Superior temporal gyrus (tissue), 1 donor: ENCODE measurements at regions not wholly inside any gene's neighbourhood (a gene's known extent, or its start where the extent isn't known, plus 50 kb on each side); places are given as distances from the start of the nearest gene placed in this dataset.
"Not testable (repeated sequence)": the region's sequence is repeated elsewhere in the genome, so short reads cannot be mapped to it uniquely, and the experiment has no call there.

Experiments used
- DNase-seq: peaks from one replicate; pipeline ENCODE4 v3.0.0-alpha.2; 2016; ENCODE audit errors: extremely low spot score

- DNase-seq: no peak
Observed at GRCh38 chr10:9898633-9899395, 1118.9 kb upstream of the CELF2 start.

- DNase-seq: no peak
Observed at GRCh38 chr10:9900751-9901150, 1116.9 kb upstream of the CELF2 start.

GRCh38 chr10:9901971-9902370 lies 1115.7 kb upstream of the CELF2 start:
- DNase-seq: no peak

GRCh38 chr10:9910446-9910845 lies 1107.2 kb upstream of the CELF2 start:
- no peak for DNase-seq

GRCh38 chr10:9911488-9911887 lies 1106.2 kb upstream of the CELF2 start:
- no peak for DNase-seq

GRCh38 chr10:9913876-9914514 lies 1103.7 kb upstream of the CELF2 start:
- no peak for DNase-seq

GRCh38 chr10:9921544-9921943 lies 1096.1 kb upstream of the CELF2 start:
- DNase-seq: no peak

GRCh38 chr10:9922126-9922870 lies 1095.4 kb upstream of the CELF2 start:
- peak; percentile 69 for DNase-seq

- no peak for DNase-seq
Observed at GRCh38 chr10:9926003-9926402, 1091.7 kb upstream of the CELF2 start.

- DNase-seq: no peak
Observed at GRCh38 chr10:9926881-9927280, 1090.8 kb upstream of the CELF2 start.

- no peak for DNase-seq
Observed at GRCh38 chr10:9939716-9940115, 1078.0 kb upstream of the CELF2 start.

- DNase-seq: no peak
Observed at GRCh38 chr10:9944690-9945089, 1073.0 kb upstream of the CELF2 start.

- DNase-seq: no peak
Observed at GRCh38 chr10:9950070-9950469, 1067.6 kb upstream of the CELF2 start.

- DNase-seq: no peak
Observed at GRCh38 chr10:9951481-9952257, 1066.0 kb upstream of the CELF2 start.

- no peak for DNase-seq
Observed at GRCh38 chr10:9957351-9957750, 1060.3 kb upstream of the CELF2 start.

GRCh38 chr10:9957876-9958275 lies 1059.8 kb upstream of the CELF2 start:
- not testable (repeated sequence) for DNase-seq

- DNase-seq: no peak
Observed at GRCh38 chr10:9965341-9965740, 1052.3 kb upstream of the CELF2 start.

- no peak for DNase-seq
Observed at GRCh38 chr10:9986786-9987185, 1030.9 kb upstream of the CELF2 start.

- no peak for DNase-seq
Observed at GRCh38 chr10:9987197-9987596, 1030.5 kb upstream of the CELF2 start.

- DNase-seq: no peak
Observed at GRCh38 chr10:9992661-9993060, 1025.0 kb upstream of the CELF2 start.

GRCh38 chr10:9994131-9994530 lies 1023.5 kb upstream of the CELF2 start:
- no peak for DNase-seq

- DNase-seq: peak; percentile 42
Observed at GRCh38 chr10:9999627-10000026, 1018.0 kb upstream of the CELF2 start.
